K562 (cell line): ENCODE measurements at regions not wholly inside any gene's neighbourhood (a gene's known extent, or its start where the extent isn't known, plus 50 kb on each side); places are given as distances from the start of the nearest gene placed in this dataset.
"Not testable (repeated sequence)": the region's sequence is repeated elsewhere in the genome, so short reads cannot be mapped to it uniquely, and the experiment has no call there.

Experiments
- ATAC-seq: fragments of 200-7000 bp; cut with Tn5 transposase; 3 replicates; pipeline ENCODE4 v1.9.1; 2020; ENCODE audit warnings: moderate library complexity
- BruUV-seq: library from RNA; stranded (reverse); fragments of 400-500 nt; replicated peaks from 2 replicates; lab custom pipeline; 2021; lab: Mats Ljungman, UMichigan
- CTCF ChIA-PET: fragments of 300-600 bp; formaldehyde crosslinking; extraction: SDS; loops from one replicate; lab custom pipeline; 2021; ENCODE audit warnings: low intra/inter-chr PET ratio; lab: Yijun Ruan, JAX
- POLR2A ChIA-PET: fragments of 300-600, 350-650 bp; sonication (Branson Sonifier 250); formaldehyde crosslinking; extraction: SDS; loops from one replicate; lab custom pipeline; 2021; ENCODE audit warnings: antibody characterized with exemption, inconsistent platforms; lab: Yijun Ruan, JAX
- DNase-seq, 4 experiments: peaks; one replicate each; pipeline versions ENCODE4 v3.0.0 to v3.0.0-alpha.2; 2011 to 2018; ENCODE audit warnings: low spot score in 3 of 4, mixed read lengths in 3 of 4; ENCODE audit errors: extremely low read depth in 1 of 4
- FAIRE-seq: peaks from 2 replicates; lab custom pipeline; 2011; peaks lifted over from hg19 to GRCh38; lab: Jason Lieb, UNC
- H2AFZ ChIP-seq: 2 replicates; pipeline ENCODE4 v1.6.0; 2011; ENCODE audit warnings: low read depth, low read length, control low read depth, inconsistent platforms
- H3K27ac ChIP-seq: fragments of 200-600 bp; 3 replicates; pipeline ENCODE4 v1.8.0; 2011; ENCODE audit warnings: low read depth, mild to moderate bottlenecking, control low read depth, inconsistent platforms, low read length, moderate library complexity, mixed read lengths; ENCODE audit errors: extremely low read depth
- H3K27me3 ChIP-seq, 2 experiments: fragments of 300-600 bp in 1 of 2; 2 replicates in 1 of 2; 3 replicates in 1 of 2; pipeline versions ENCODE4 v1.6.0 to v1.8.0; 2011; ENCODE audit warnings: inconsistent platforms in 2 of 2, low read length in 2 of 2, mild to moderate bottlenecking in 1 of 2, mixed read lengths in 1 of 2, moderate library complexity in 1 of 2; ENCODE audit not compliant: control insufficient read depth in 2 of 2, insufficient read depth in 2 of 2
- H3K36me3 ChIP-seq: fragments of 300-600 bp; 3 replicates; pipeline ENCODE4 v1.8.0; 2011; ENCODE audit warnings: mild to moderate bottlenecking, low read length, inconsistent platforms; ENCODE audit not compliant: control insufficient read depth, insufficient read depth
- H3K4me1 ChIP-seq, 2 experiments: fragments of 200-600 bp in 1 of 2; replicated peaks in 1 of 2; 2 replicates in 1 of 2; 3 replicates in 1 of 2; pipeline versions ENCODE4 v1.5.1 to v1.8.0; 2011; ENCODE audit warnings: inconsistent platforms in 2 of 2, low read length in 2 of 2, mild to moderate bottlenecking in 1 of 2, mixed read lengths in 1 of 2, moderate library complexity in 1 of 2; ENCODE audit not compliant: control insufficient read depth in 2 of 2, insufficient read depth in 2 of 2
- H3K4me2 ChIP-seq: 2 replicates; pipeline ENCODE4 v1.6.1; 2011; ENCODE audit warnings: low read length, control low read depth, inconsistent platforms, mixed read lengths; ENCODE audit not compliant: insufficient read depth
- H3K4me3 ChIP-seq: fragments of 200-600 bp; sonication (generic), shearing (Covaris generic); 2 replicates; pipeline ENCODE4 v1.5.1; 2016; ENCODE audit warnings: control low read depth, inconsistent platforms
- H3K79me2 ChIP-seq: fragments of 200-600 bp; 3 replicates; pipeline ENCODE4 v1.8.0; 2011; ENCODE audit warnings: low read length, inconsistent platforms; ENCODE audit not compliant: control insufficient read depth, insufficient read depth
- H3K9ac ChIP-seq, 2 experiments: 2 replicates each; pipeline versions ENCODE4 v1.6.0 to v1.6.1; 2011; ENCODE audit warnings: low read depth in 2 of 2, low read length in 2 of 2, control low read depth in 1 of 2, inconsistent platforms in 1 of 2, mild to moderate bottlenecking in 1 of 2, mixed read lengths in 1 of 2; ENCODE audit not compliant: insufficient read depth in 1 of 2
- H3K9me1 ChIP-seq: one replicate; pipeline ENCODE4 v1.6.0; 2011; ENCODE audit warnings: inconsistent platforms, mild to moderate bottlenecking, low read length, moderate library complexity; ENCODE audit not compliant: control insufficient read depth, insufficient read depth
- H3K9me3 ChIP-seq: replicated peaks from 2 replicates; pipeline ENCODE4 v1.5.1; 2011; ENCODE audit warnings: low read depth, low read length, inconsistent platforms; ENCODE audit not compliant: control insufficient read depth, insufficient read depth
- H4K20me1 ChIP-seq: replicated peaks from 2 replicates; pipeline ENCODE4 v1.6.1; 2011; ENCODE audit warnings: low read length, inconsistent platforms, mixed read lengths; ENCODE audit not compliant: control insufficient read depth, insufficient read depth
- CTCF ChIP-seq, 3 experiments: IDR thresholded peaks in 2 of 3; conservative IDR thresholded peaks in 1 of 3; 2 replicates each; pipeline ENCODE4 v1.5.1; 2011 to 2012; ENCODE audit warnings: low read length in 3 of 3, mild to moderate bottlenecking in 3 of 3, control low read depth in 2 of 3, improper control_type of control experiment in 1 of 3, inconsistent platforms in 1 of 3, low read depth in 1 of 3, mixed read lengths in 1 of 3, moderate library complexity in 1 of 3; ENCODE audit not compliant: insufficient read depth in 2 of 3
- RAD21 ChIP-seq, 2 experiments: fragments of 250-450 bp in 1 of 2; fragments of 450-650 bp in 1 of 2; sonication (Bioruptor Pico) in 1 of 2; formaldehyde crosslinking in 1 of 2; IDR thresholded peaks in 1 of 2; conservative IDR thresholded peaks in 1 of 2; 2 replicates each; pipeline versions ENCODE4 v1.4.0 to v1.8.0; 2020 to 2022; ENCODE audit warnings: mild to moderate bottlenecking in 2 of 2, moderate library complexity in 1 of 2
- WGBS: fragments of 100-300 bp; shearing (Covaris generic); methylation state at CpG from one replicate; pipeline ENCODE4 v1.1.6; 2016; ENCODE audit warnings: low coverage, mixed read lengths; ENCODE audit not compliant: insufficient coverage; ENCODE audit errors: missing lambda C conversion rate; 5-methylcytosine and 5-hydroxymethylcytosine counted together
- in situ Hi-C: fragments of 300-500 bp; cut with MboI; formaldehyde crosslinking; loops from 4 replicates; pipeline ENCODE4 v1.15.0; 2018; ENCODE audit warnings: inconsistent platforms, mixed read lengths
- intact Hi-C: fragments of 100-400 bp; cut with micrococcal nuclease; formaldehyde crosslinking; loops from 2 replicates; pipeline ENCODE4 v1.14.2; 2022

GRCh38 chrX:89871662-89872061 is 50.0 kb upstream of the TGIF2LX start:
- DNase-seq: peak in 1 of 4 experiments; percentile 6
- not testable (repeated sequence) for FAIRE-seq

More at GRCh38 chrX:89871662-89872061, 50.0 kb upstream of the TGIF2LX start:
- intact Hi-C loops, H3K9me3 ChIP-seq, H4K20me1 ChIP-seq, POLR2A ChIA-PET, CTCF ChIA-PET, H3K9ac ChIP-seq, BruUV-seq, H2AFZ ChIP-seq, H3K9me1 ChIP-seq, H3K4me3 ChIP-seq, ATAC-seq, H3K27ac ChIP-seq, H3K79me2 ChIP-seq, H3K4me1 ChIP-seq, H3K36me3 ChIP-seq, H3K4me2 ChIP-seq, in situ Hi-C loops, H3K27me3 ChIP-seq: not testable (repeated sequence)
- TF ChIP-seq RAD21 (CRISPR knock-in tag; conservative IDR thresholded peaks at IDR 0.05 in 1 of 2, IDR thresholded peaks at IDR 0.05 in 1 of 2) (0 out of 4 replicates have a peak, but pooled peaks of 1 of the 2 experiments have one; percentile 10), CTCF (IDR thresholded peaks at IDR 0.05 in 2 of 3, conservative IDR thresholded peaks at IDR 0.05 in 1 of 3; ENCODE audit: insufficient read depth in 2 of 3, low read depth in 1 of 3, low read length in 3 of 3) (peak in 2 of 3 experiments; percentile 4 to 5; a peak in 1 of 6 replicates)
- WGBS: 0% methylated on average over 2 of the region's 4 CpGs
